HG02884 (cell line): ENCODE measurements at regions not wholly inside any gene's neighbourhood (a gene's known extent, or its start where the extent isn't known, plus 50 kb on each side); places are given as distances from the start of the nearest gene placed in this dataset.

Source experiments
- ATAC-seq: cut with Tn5 transposase; IDR thresholded peaks from one replicate; pipeline ENCODE4 v1.9.1; 2021; ENCODE audit warnings: mild to moderate bottlenecking, moderate library complexity; ENCODE audit not compliant: unreplicated experiment

- ATAC-seq, result no peak
These were observed 310.6 kb downstream of the PABPC4L start for GRCh38 chr4:133891011-133891410.

GRCh38 chr4:133887723-133888122 lies 313.9 kb downstream of the PABPC4L start:
- no peak for ATAC-seq

GRCh38 chr4:133869486-133869885 lies 332.1 kb downstream of the PABPC4L start:
- ATAC-seq, result no peak

GRCh38 chr4:133868856-133869255 lies 332.7 kb downstream of the PABPC4L start:
- no peak for ATAC-seq

GRCh38 chr4:133866328-133866699 lies 335.3 kb downstream of the PABPC4L start:
- ATAC-seq, result no peak

GRCh38 chr4:133865612-133866327 lies 335.8 kb downstream of the PABPC4L start:
- no peak for ATAC-seq

- ATAC-seq, result no peak
These were observed 338.4 kb downstream of the PABPC4L start for GRCh38 chr4:133863153-133863552.

GRCh38 chr4:133856731-133857355 lies 344.7 kb downstream of the PABPC4L start:
- ATAC-seq, result no peak

GRCh38 chr4:133855001-133855400 lies 346.6 kb downstream of the PABPC4L start:
- ATAC-seq, result no peak

- ATAC-seq, result no peak
These were observed 362.3 kb downstream of the PABPC4L start for GRCh38 chr4:133839326-133839725.

GRCh38 chr4:133823177-133823576 lies 378.4 kb downstream of the PABPC4L start:
- ATAC-seq, result no peak

- ATAC-seq, result no peak
These were observed 388.6 kb downstream of the PABPC4L start for GRCh38 chr4:133812954-133813353.

- no peak for ATAC-seq
These were observed 389.4 kb downstream of the PABPC4L start for GRCh38 chr4:133812236-133812635.

- no peak for ATAC-seq
These were observed 393.4 kb downstream of the PABPC4L start for GRCh38 chr4:133808151-133808550.

GRCh38 chr4:133803341-133803740 lies 398.2 kb downstream of the PABPC4L start:
- no peak for ATAC-seq

- no peak for ATAC-seq
These were observed 399.0 kb downstream of the PABPC4L start for GRCh38 chr4:133802359-133803140.

- no peak for ATAC-seq
These were observed 399.7 kb downstream of the PABPC4L start for GRCh38 chr4:133801883-133802282.

GRCh38 chr4:133800966-133801365 lies 400.6 kb downstream of the PABPC4L start:
- no peak for ATAC-seq

GRCh38 chr4:133799717-133800315 lies 401.8 kb downstream of the PABPC4L start:
- ATAC-seq, result no peak

- no peak for ATAC-seq
These were observed 423.9 kb downstream of the PABPC4L start for GRCh38 chr4:133777661-133778060.

- no peak for ATAC-seq
These were observed 424.6 kb downstream of the PABPC4L start for GRCh38 chr4:133776961-133777360.
